ENCODE measurements at regions not wholly inside any gene's neighbourhood (a gene's known extent, or its start where the extent isn't known, plus 50 kb on each side); places are given as distances from the start of the nearest gene placed in this dataset.
A peak's percentile ranks its signal among the peaks of the same experiment; 100 is the strongest.
"Not testable (repeated sequence)": the region's sequence is repeated elsewhere in the genome, so short reads cannot be mapped to it uniquely, and the experiment has no call there.

DNA sequence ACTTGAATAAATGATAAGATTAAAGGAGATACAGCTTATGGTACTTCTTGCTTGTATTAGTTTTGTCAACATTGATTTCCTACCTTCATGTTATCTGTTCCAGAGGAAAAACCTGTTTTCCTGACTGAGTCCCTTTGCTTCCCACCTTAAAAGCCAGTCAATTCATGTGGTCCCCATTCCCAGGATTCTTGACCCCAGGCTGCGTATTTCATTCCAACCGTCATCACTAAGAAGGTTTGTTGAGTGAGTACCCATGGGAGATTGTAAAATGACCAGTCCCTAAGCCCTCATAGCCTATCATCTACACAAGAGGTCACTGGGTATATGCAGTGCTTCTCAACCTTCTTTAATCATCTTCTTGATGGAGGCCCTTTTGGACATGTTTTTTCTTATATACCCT is 52.2 kb downstream of the BEX3 start:
- no peaks in the 10 kb centered on the region for H3K4me1 ChIP-seq (ENCODE audit: insufficient read depth)
- H3K4me3 ChIP-seq (ENCODE audit: low read depth, low read length): no peak overlapping the region
- no peaks in the 10 kb centered on the region for H3K36me3 ChIP-seq (ENCODE audit: insufficient read depth)
- H3K27ac ChIP-seq (ENCODE audit: low read depth): no peak overlapping the region
- WGBS: 99% methylated on average over 2 of the region's 2 CpGs
- DNase-seq (ENCODE audit: extremely low spot score): no peak

GRCh38 chrX:103429026-103429425 is 52.7 kb downstream of the BEX3 start:
- not testable (repeated sequence) for H3K4me1 ChIP-seq (ENCODE audit: insufficient read depth); H3K27ac ChIP-seq (ENCODE audit: low read depth); DNase-seq (ENCODE audit: extremely low spot score); H3K4me3 ChIP-seq (ENCODE audit: low read depth, low read length); H3K36me3 ChIP-seq (ENCODE audit: insufficient read depth)
- WGBS: 94% methylated on average over 7 of the region's 7 CpGs

- Histone ChIP-seq H3K36me3 (ENCODE audit: insufficient read depth) (no peaks in the 10 kb centered on the region), H3K4me3 (ENCODE audit: low read depth, low read length) (no peak overlapping the region), H3K27ac (ENCODE audit: low read depth) (no peak overlapping the region), H3K4me1 (ENCODE audit: insufficient read depth) (no peaks in the 10 kb centered on the region)
- 45% methylated on average over 7 of the region's 7 CpGs for whole genome bisulfite sequencing
- DNase-seq (ENCODE audit: extremely low spot score): no peak
Observed at GRCh38 chrX:103431316-103431715, 55.0 kb downstream of the BEX3 start.

DNA sequence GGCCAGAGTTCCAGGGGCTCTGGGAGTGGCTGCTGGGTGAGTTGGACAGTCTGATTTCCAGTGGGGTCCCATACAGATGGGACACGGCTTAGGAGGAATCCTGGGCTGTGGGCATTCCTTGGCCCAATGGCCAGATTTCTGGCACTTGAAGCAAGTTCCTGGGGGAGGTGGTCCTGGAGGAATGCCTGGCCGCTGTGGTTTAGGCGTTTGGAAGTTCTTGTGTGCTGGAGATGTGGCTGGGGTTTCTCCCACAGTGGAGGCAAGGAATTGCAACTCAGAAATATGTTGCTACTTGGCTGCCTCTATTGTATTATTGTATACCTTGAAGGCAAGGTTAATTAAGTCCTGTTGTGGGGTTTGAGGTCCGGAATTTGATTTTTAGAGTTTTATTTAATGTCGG is 56.5 kb downstream of the BEX3 start:
- H3K4me3 ChIP-seq (ENCODE audit: low read depth, low read length); H3K4me1 ChIP-seq (ENCODE audit: insufficient read depth); H3K27ac ChIP-seq (ENCODE audit: low read depth); H3K36me3 ChIP-seq (ENCODE audit: insufficient read depth); DNase-seq (ENCODE audit: extremely low spot score): not testable (repeated sequence)
- WGBS: 85% methylated on average over 5 of the region's 5 CpGs

DNA sequence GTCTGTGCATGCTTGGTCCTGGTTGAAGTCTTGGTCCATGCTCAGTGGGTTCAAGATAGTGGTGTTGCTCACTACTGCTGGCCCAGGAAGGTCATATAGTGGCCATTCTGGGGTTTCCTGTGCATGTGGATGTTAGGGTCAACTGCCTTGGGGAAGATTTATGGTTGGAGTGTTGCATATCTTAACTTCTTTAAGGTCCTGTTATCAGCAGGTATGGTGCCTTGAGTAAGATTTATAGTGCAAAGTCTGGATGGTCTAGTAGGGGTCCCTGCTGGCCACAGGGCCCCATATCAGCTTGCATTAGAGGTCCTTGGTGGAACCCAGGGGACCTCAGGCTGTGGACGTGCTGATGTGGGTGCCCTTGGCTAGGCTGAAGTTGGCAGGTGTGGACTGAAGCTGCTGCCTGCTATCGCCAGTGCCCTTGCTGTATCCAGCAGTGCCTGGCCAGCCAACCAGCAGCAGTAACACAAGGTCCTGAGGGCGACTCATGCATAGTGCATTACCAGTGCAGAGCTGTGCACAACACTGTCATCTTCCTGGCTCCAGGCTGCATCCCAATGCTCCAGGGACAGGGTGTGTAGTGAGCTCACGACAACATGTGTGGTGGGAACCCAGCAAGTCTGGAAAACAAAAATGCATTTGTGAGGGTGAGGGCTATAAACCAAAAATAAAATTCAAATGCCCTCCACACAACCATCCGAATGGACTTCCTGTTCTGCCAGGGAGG is 61.0 kb downstream of the BEX3 start:
- no peak for DNase-seq (ENCODE audit: extremely low spot score)
- no peaks in the 10 kb centered on the region for H3K4me1 ChIP-seq (ENCODE audit: insufficient read depth)
- no peak overlapping the region for H3K27ac ChIP-seq (ENCODE audit: low read depth)
- no peak overlapping the region for H3K4me3 ChIP-seq (ENCODE audit: low read depth, low read length)
- WGBS: 84% methylated on average over 5 of the region's 5 CpGs
- no peaks in the 10 kb centered on the region for H3K36me3 ChIP-seq (ENCODE audit: insufficient read depth)

GRCh38 chrX:103439161-103439560 is 62.8 kb downstream of the BEX3 start:
- H3K36me3 ChIP-seq (ENCODE audit: insufficient read depth): no peaks in the 10 kb centered on the region
- DNase-seq (ENCODE audit: extremely low spot score): no peak
- 83% methylated on average over 2 of the region's 2 CpGs for WGBS

DNA sequence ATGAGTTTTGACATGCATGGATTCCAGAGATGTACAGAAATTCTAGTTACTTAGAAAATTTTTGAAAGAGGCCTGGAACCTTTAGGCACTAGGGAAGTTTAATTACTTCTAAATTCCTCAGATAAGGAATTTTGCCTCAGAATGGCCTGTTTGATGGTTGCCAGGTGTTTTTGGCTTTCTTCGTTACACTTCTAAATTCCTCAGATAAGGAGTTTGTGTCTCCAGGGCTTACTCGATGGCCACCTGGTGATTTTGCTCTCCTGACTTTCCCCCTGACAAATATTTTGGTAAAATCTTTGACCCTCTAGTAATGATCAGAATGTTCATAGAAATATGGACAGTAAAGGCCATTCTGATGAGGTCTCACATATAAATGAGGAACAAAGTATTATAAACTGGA is 64.3 kb downstream of the BEX3 start:
- no peak overlapping the region for H3K4me3 ChIP-seq (ENCODE audit: low read depth, low read length)

More at GRCh38 chrX:103439161-103439560, 62.8 kb downstream of the BEX3 start:
- Histone ChIP-seq H3K4me3 (ENCODE audit: low read depth, low read length) (no peak overlapping the region), H3K4me1 (ENCODE audit: insufficient read depth) (no peaks in the 10 kb centered on the region), H3K27ac (ENCODE audit: low read depth) (no peak overlapping the region)

DNA sequence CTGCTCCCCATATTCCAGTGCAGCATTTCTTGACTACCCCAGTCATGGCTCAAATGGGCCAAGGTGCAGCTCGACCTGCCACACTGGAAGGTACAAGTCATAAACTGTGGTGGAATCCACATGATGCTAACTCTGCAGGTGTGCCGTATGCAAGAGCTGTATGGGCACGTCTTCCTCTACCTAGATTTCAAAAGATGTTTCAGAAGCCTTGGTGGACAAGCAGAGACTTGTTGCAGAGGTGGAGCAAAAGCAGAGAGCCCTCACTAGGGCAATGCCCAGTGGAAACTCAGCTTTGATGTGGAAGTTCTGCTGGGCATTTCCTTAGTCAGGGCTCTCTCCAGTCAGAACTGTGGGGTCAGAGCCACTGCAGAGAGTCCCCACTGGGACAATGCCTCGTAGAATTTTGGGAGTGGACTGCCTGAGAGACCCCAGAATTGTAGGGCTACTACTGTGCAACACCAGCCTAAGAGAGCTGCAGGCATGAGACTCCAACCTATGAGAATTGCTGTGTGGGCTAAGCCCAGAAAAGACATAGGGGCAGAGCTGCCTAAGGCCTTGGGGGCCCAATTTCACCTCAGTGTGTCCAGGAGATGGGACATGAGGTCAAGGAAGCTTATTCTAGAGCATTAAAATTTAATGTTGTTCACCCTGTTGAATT is 65.7 kb downstream of the BEX3 start:
- no peak overlapping the region for H3K4me3 ChIP-seq (ENCODE audit: low read depth, low read length)
- peak overlapping the region; percentile 48 for H3K27ac ChIP-seq (ENCODE audit: low read depth)
- H3K36me3 ChIP-seq (ENCODE audit: insufficient read depth): no peaks in the 10 kb centered on the region
- no peaks in the 10 kb centered on the region for H3K4me1 ChIP-seq (ENCODE audit: insufficient read depth)
- WGBS: 85% methylated on average over 4 of the region's 4 CpGs
- no peak for DNase-seq (ENCODE audit: extremely low spot score)

More for the DNA sequence above, 64.3 kb downstream of the BEX3 start:
- no peak overlapping the region for H3K27ac ChIP-seq (ENCODE audit: low read depth)
- no peaks in the 10 kb centered on the region for H3K36me3 ChIP-seq (ENCODE audit: insufficient read depth)
- no peaks in the 10 kb centered on the region for H3K4me1 ChIP-seq (ENCODE audit: insufficient read depth)
- WGBS: 47% methylated on average over 2 of the region's 2 CpGs
- DNase-seq (ENCODE audit: extremely low spot score): no peak

DNA sequence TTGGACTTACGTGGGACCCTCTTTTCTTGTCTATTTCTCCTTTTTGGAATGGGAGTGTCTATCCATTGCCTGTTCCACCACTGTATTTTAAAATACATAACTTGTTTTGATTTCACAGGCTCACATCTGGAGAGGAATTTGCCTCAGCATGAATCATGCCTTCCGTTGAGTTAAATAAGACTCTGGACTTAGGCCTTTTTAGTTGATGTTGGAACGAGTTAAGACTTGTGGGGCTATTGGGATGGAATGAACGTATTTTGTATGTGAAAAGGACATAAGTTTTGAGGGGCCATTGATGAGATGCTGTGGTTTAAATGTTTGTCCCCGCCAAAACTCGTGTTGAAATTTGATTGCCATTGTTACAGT is 66.2 kb downstream of the BEX3 start:
- H3K36me3 ChIP-seq (ENCODE audit: insufficient read depth): no peaks in the 10 kb centered on the region
- 50% methylated on average over 6 of the region's 6 CpGs for WGBS
- no peaks in the 10 kb centered on the region for H3K4me1 ChIP-seq (ENCODE audit: insufficient read depth)
- H3K27ac ChIP-seq (ENCODE audit: low read depth): no peak overlapping the region
- no peak overlapping the region for H3K4me3 ChIP-seq (ENCODE audit: low read depth, low read length)
- no peak for DNase-seq (ENCODE audit: extremely low spot score)

GRCh38 chrX:103446665-103447302 is 70.4 kb downstream of the BEX3 start:
- DNase-seq (ENCODE audit: extremely low spot score): no peak
- H3K27ac ChIP-seq (ENCODE audit: low read depth): no peak overlapping the region
- WGBS: 74% methylated on average over 2 of the region's 2 CpGs

More at GRCh38 chrX:103446665-103447302, 70.4 kb downstream of the BEX3 start:
- H3K4me1 ChIP-seq (ENCODE audit: insufficient read depth): no peaks in the 10 kb centered on the region
- H3K36me3 ChIP-seq (ENCODE audit: insufficient read depth): no peaks in the 10 kb centered on the region
- H3K4me3 ChIP-seq (ENCODE audit: low read depth, low read length): no peak overlapping the region
